Body of pancreas (tissue), 4 donors: ENCODE measurements at regions not wholly inside any gene's neighbourhood (a gene's known extent, or its start where the extent isn't known, plus 50 kb on each side); places are given as distances from the start of the nearest gene placed in this dataset.

ENCODE experiments used
- ATAC-seq: fragments of 150-250 bp; one replicate; pipeline ENCODE4 v1.9.1; 2016
- DNase-seq, 4 donors: peaks; one replicate each; pipeline ENCODE4 v3.0.0-alpha.2; 2019
- H3K27ac ChIP-seq, 4 donors: fragments of 200-600 bp; sonication (generic); 1 replicate in 3 of 4; 2 replicates in 1 of 4; pipeline versions ENCODE4 v1.5.1 to v1.6.1; 2016 to 2019; ENCODE audit warnings: mild to moderate bottlenecking in 1 of 4, mixed read lengths in 1 of 4, moderate library complexity in 1 of 4
- H3K27me3 ChIP-seq, 2 donors: fragments of 200-600 bp; sonication (generic); one replicate each; pipeline ENCODE4 v1.6.0; 2016; ENCODE audit warnings: mild to moderate bottlenecking in 1 of 2
- H3K36me3 ChIP-seq, 2 donors: fragments of 200-600 bp; sonication (generic); replicated peaks in 1 of 2; 2 replicates each; pipeline ENCODE4 v1.5.1; 2016; ENCODE audit warnings: low read depth in 2 of 2; ENCODE audit not compliant: insufficient read depth in 1 of 2
- H3K4me1 ChIP-seq: fragments of 200-600 bp; sonication (generic); one replicate; pipeline ENCODE4 v1.6.0; 2016
- H3K4me3 ChIP-seq, 2 donors: fragments of 200-600 bp; sonication (generic); 1 replicate in 1 of 2; 2 replicates in 1 of 2; pipeline ENCODE4 v1.5.1; 2016 to 2019
- H3K9me3 ChIP-seq, 3 donors: fragments of 200-600 bp; sonication (generic); 1 replicate in 2 of 3; 2 replicates in 1 of 3; pipeline ENCODE4 v1.5.1; 2016
- POLR2A ChIP-seq, 3 donors: fragments of 450-650 bp; IDR thresholded peaks; one replicate each; pipeline ENCODE4 v1.6.1; 2016; ENCODE audit warnings: antibody characterized with exemption in 3 of 3, mild to moderate bottlenecking in 2 of 3
- WGBS, 2 donors: methylation state at CpG; one replicate each; pipeline ENCODE4 v1.1.5; 2017; 5-methylcytosine and 5-hydroxymethylcytosine counted together
- intact Hi-C: fragments of 100-400 bp; cut with DNase I; formaldehyde crosslinking; loops from one replicate; pipeline ENCODE4 v1.15.1; 2023
- TF ChIP-seq, protein P1 (sequence below), 7 experiments: fragments of 450-650 bp in 4 of 7; fragments of 200-600 bp in 3 of 7; sonication (generic) in 3 of 7; IDR thresholded peaks; one replicate each; pipeline ENCODE4 v1.5.1; 2016 to 2019; ENCODE audit warnings: antibody characterized with exemption in 7 of 7

DNA sequence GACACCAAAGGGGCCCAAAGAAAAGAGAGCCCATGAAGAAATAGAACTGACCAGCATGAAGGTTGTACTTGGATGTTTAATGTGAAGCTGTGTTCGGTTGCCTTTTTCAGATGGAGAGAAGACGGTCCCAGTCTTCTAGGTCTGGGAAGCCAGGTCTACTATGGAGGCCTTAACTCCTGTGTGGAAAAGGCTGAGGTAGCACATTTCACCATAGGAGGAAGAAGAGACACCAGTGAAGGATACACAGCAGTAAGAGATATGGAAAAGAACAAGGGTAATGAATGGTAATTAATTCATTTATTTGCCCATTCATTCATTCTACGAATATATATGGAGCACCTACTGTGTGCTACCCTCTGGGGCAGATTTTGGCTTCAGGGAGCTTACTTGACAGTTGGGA lies 151.6 kb upstream of the PLEKHG7 start:
- intact Hi-C loops = loop anchor here (10.0 kb wide), 1 partner anchor 46 kb away; no protein-coding TSS in a partner anchor
- WGBS, 2 donors = 95 to 96% methylated on average over 3 of the region's 3 CpGs

DNA sequence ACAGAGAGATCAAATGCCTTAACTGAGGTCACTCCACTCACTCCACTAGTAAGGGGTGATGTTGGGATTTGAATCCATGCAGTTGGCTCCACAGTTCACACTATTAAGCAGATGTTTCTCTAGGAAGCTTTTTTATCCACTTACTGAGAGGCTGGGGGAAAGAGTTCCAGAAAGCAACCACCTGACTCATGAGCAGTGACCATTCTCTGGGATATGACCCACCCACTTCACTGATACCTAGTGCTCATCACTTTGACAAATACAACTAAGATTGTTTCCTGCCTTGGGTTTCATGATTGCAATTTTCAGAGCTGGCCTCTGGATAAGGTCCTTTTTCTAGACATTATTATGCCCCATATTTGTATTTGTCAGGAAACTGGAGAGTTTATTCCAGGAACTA lies 152.1 kb upstream of the PLEKHG7 start:
- Histone ChIP-seq H3K4me3 (no peak overlapping the region), H3K27me3 (no peaks in the 10 kb centered on the region), H3K27ac (no peak overlapping the region), H3K9me3 (no peaks in the 10 kb centered on the region), H3K36me3 (no peaks in the 10 kb centered on the region), H3K4me1 (peaks cover 72% of the 10 kb centered on the region)
- no peak for ATAC-seq
- TF ChIP-seq POLR2A (IDR thresholded peaks at IDR 0.05) = no peak
- TF ChIP-seq, protein P1, sequence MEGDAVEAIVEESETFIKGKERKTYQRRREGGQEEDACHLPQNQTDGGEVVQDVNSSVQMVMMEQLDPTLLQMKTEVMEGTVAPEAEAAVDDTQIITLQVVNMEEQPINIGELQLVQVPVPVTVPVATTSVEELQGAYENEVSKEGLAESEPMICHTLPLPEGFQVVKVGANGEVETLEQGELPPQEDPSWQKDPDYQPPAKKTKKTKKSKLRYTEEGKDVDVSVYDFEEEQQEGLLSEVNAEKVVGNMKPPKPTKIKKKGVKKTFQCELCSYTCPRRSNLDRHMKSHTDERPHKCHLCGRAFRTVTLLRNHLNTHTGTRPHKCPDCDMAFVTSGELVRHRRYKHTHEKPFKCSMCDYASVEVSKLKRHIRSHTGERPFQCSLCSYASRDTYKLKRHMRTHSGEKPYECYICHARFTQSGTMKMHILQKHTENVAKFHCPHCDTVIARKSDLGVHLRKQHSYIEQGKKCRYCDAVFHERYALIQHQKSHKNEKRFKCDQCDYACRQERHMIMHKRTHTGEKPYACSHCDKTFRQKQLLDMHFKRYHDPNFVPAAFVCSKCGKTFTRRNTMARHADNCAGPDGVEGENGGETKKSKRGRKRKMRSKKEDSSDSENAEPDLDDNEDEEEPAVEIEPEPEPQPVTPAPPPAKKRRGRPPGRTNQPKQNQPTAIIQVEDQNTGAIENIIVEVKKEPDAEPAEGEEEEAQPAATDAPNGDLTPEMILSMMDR (IDR thresholded peaks at IDR 0.05) = no peak
- intact Hi-C loops = loop anchor here (10.0 kb wide), 1 partner anchor 46 kb away; no protein-coding TSS in a partner anchor
- DNase-seq = no peak

More for the DNA sequence above, 151.6 kb upstream of the PLEKHG7 start:
- Histone ChIP-seq H3K4me1 (peaks cover 72% of the 10 kb centered on the region), H3K27me3 (no peaks in the 10 kb centered on the region), H3K9me3 (no peaks in the 10 kb centered on the region), H3K4me3 (no peak overlapping the region), H3K36me3 (no peaks in the 10 kb centered on the region), H3K27ac (peak overlapping the region in 3 of 4 donors; percentile 66 to 82 (median 82))
- DNase-seq (no peak), ATAC-seq (no peak)
- TF ChIP-seq POLR2A (IDR thresholded peaks at IDR 0.05) = no peak
- TF ChIP-seq, protein P1 (IDR thresholded peaks at IDR 0.05) = no peak

DNA sequence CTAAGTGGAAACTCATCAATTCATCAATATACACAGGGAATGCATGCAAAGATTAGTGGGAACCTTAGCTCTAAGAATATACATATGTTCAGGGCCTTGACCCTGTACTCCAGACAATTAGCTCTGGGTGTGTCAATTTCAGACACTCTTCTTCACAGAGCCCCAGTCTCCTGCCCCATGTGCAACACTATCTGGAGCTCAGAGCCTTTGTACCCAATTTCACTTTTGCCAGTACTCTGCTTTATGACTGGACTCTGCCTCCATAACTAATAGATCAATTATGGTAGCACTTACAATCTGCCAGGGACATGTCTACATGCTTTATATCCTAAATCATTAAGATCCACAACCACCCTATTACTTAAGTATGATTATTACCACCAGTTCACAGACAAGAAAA lies 152.5 kb upstream of the PLEKHG7 start:
- TF ChIP-seq POLR2A (IDR thresholded peaks at IDR 0.05) = no peak
- TF ChIP-seq, protein P1 (IDR thresholded peaks at IDR 0.05) = no peak
- Histone ChIP-seq H3K36me3 (no peaks in the 10 kb centered on the region), H3K4me1 (peaks cover 72% of the 10 kb centered on the region), H3K27ac (no peak overlapping the region), H3K9me3 (no peaks in the 10 kb centered on the region), H3K4me3 (no peak overlapping the region), H3K27me3 (no peaks in the 10 kb centered on the region)
- ATAC-seq (no peak), DNase-seq (no peak)
- intact Hi-C loops = loop anchor here (10.0 kb wide), 1 partner anchor 45 kb away; no protein-coding TSS in a partner anchor

DNA sequence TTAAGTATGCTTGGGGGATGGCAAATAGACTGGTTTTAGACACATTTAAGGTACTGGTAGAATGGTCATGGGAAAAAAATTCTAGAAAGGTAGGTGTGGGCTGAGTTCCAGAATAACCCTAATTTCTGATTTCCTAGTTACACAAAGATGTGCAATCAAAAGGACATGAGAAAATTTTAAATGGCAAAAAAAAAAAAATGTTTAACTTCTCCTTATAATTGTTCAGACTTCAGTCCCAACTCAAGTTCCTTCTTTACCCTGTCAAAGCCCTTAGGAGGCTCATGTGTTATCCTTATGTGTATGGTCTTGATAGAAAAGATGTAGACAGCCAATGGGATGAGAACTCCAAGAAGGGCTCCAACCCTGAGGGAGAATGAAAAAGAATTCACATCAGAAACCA lies 153.3 kb upstream of the PLEKHG7 start:
- intact Hi-C loops = no loop called here
- TF ChIP-seq POLR2A (IDR thresholded peaks at IDR 0.05) = no peak
- TF ChIP-seq, protein P1 (IDR thresholded peaks at IDR 0.05) = no peak
- no peak for ATAC-seq
- Histone ChIP-seq H3K36me3 (no peaks in the 10 kb centered on the region), H3K9me3 (no peaks in the 10 kb centered on the region), H3K27ac (no peak overlapping the region), H3K27me3 (no peaks in the 10 kb centered on the region), H3K4me3 (no peak overlapping the region), H3K4me1 (peaks cover 75% of the 10 kb centered on the region)
- no peak for DNase-seq

DNA sequence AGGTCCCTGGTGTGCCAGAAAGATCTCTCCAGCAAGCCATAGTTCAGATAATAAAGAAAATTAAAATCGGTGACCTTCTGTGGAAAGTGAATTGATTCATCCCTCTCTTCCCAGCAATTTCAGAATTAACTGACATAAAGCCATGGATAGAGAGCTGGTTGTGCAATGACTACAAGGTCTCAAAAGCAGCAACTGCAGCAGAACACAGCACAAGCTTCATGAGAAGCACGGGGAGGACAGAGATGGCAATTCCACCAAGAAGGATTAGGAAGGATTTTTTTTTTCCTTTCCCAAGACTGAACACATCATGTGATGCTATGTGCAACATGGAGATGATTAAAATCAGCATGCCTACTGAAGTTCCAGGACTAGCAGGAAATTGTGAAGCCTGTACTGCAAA lies 154.9 kb upstream of the PLEKHG7 start:
- TF ChIP-seq POLR2A (IDR thresholded peaks at IDR 0.05) = no peak
- TF ChIP-seq, protein P1 (IDR thresholded peaks at IDR 0.05) = no peak
- H3K27me3 ChIP-seq = no peaks in the 10 kb centered on the region
- no peaks in the 10 kb centered on the region for H3K9me3 ChIP-seq
- H3K36me3 ChIP-seq = no peaks in the 10 kb centered on the region
- H3K4me3 ChIP-seq = no peak overlapping the region
- no peak for DNase-seq
- 42 to 43% methylated on average over 2 of the region's 2 CpGs for WGBS, 2 donors
- H3K4me1 ChIP-seq = peaks cover 75% of the 10 kb centered on the region
- ATAC-seq = no peak
- H3K27ac ChIP-seq = peak overlapping the region in 3 of 4 donors; percentile 79 to 91 (median 85)
- intact Hi-C loops = no loop called here
